Tibial nerve (tissue), 4 donors: ENCODE measurements at regions not wholly inside any gene's neighbourhood (a gene's known extent, or its start where the extent isn't known, plus 50 kb on each side); places are given as distances from the start of the nearest gene placed in this dataset.

Source experiments
- DNase-seq, 2 donors: peaks; one replicate each; pipeline ENCODE4 v3.0.0-alpha.2; 2019; ENCODE audit warnings: low spot score in 2 of 2
- H3K27ac ChIP-seq, 4 donors: fragments of 200-600 bp; sonication (generic) in 3 of 4; one replicate each; pipeline ENCODE4 v1.5.1; 2017 to 2019; ENCODE audit warnings: mild to moderate bottlenecking in 1 of 4
- H3K27me3 ChIP-seq, 2 donors: fragments of 200-600 bp; sonication (generic) in 1 of 2; one replicate each; pipeline versions ENCODE4 v1.5.1 to v1.6.0; 2017 to 2019
- H3K36me3 ChIP-seq, 3 donors: fragments of 200-600 bp; sonication (generic); one replicate each; pipeline ENCODE4 v1.5.1; 2018 to 2019
- H3K4me1 ChIP-seq, 4 donors: fragments of 200-600 bp; sonication (generic) in 3 of 4; one replicate each; pipeline ENCODE4 v1.5.1; 2017 to 2019
- H3K4me3 ChIP-seq, 4 donors: fragments of 200-600 bp; sonication (generic) in 3 of 4; one replicate each; pipeline ENCODE4 v1.5.1; 2017 to 2019; ENCODE audit warnings: mild to moderate bottlenecking in 1 of 4, moderate library complexity in 1 of 4
- H3K9me3 ChIP-seq, 4 donors: fragments of 200-600 bp; sonication (generic) in 3 of 4; one replicate each; pipeline ENCODE4 v1.5.1; 2017 to 2019
- CTCF ChIP-seq, 5 experiments: fragments of 200-600 bp in 3 of 5; fragments of 450-650 bp in 2 of 5; sonication (generic) in 3 of 5; IDR thresholded peaks; one replicate each; pipeline ENCODE4 v1.5.1; 2016 to 2019; ENCODE audit warnings: antibody characterized with exemption in 5 of 5, mild to moderate bottlenecking in 3 of 5, moderate library complexity in 2 of 5
- EP300 ChIP-seq, 2 donors: sonication (generic); formaldehyde crosslinking; IDR thresholded peaks; one replicate each; pipeline ENCODE4 v1.6.1; 2017; ENCODE audit warnings: antibody characterized with exemption in 2 of 2, mild to moderate bottlenecking in 1 of 2
- POLR2A ChIP-seq, 2 donors: fragments of 450-650 bp; IDR thresholded peaks; one replicate each; pipeline ENCODE4 v1.6.1; 2017; ENCODE audit warnings: antibody characterized with exemption in 2 of 2, mild to moderate bottlenecking in 2 of 2, moderate library complexity in 2 of 2
- WGBS, 2 donors: methylation state at CpG; one replicate each; pipeline ENCODE4 v1.1.5; 2018; 5-methylcytosine and 5-hydroxymethylcytosine counted together

GRCh38 chr7:123401295-123401694, 133.1 kb downstream of the IQUB start:
- no peak for DNase-seq
- WGBS, 2 donors, result 72 to 80% methylated on average over 6 of the region's 6 CpGs
- Histone ChIP-seq H3K4me1 (no peaks in the 10 kb centered on the region), H3K27me3 (no peaks in the 10 kb centered on the region), H3K9me3 (no peaks in the 10 kb centered on the region), H3K4me3 (no peak overlapping the region), H3K27ac (no peak overlapping the region), H3K36me3 (no peaks in the 10 kb centered on the region)
- no peak for TF ChIP-seq POLR2A (IDR thresholded peaks at IDR 0.05)
- no peak for TF ChIP-seq CTCF (IDR thresholded peaks at IDR 0.05)
- no peak for TF ChIP-seq EP300 (IDR thresholded peaks at IDR 0.05)

- H3K4me3 ChIP-seq, result no peak overlapping the region
- no peaks in the 10 kb centered on the region for H3K27me3 ChIP-seq
- H3K9me3 ChIP-seq, result no peaks in the 10 kb centered on the region
- H3K36me3 ChIP-seq, result no peaks in the 10 kb centered on the region
- no peak for DNase-seq
- H3K4me1 ChIP-seq, result no peaks in the 10 kb centered on the region
- no peak overlapping the region for H3K27ac ChIP-seq
- TF ChIP-seq CTCF (IDR thresholded peaks at IDR 0.05) (no peak), EP300 (IDR thresholded peaks at IDR 0.05) (no peak), POLR2A (IDR thresholded peaks at IDR 0.05) (no peak)
Measured at GRCh38 chr7:123400196-123400595, 134.2 kb downstream of the IQUB start.

GRCh38 chr7:123398921-123399320, 135.5 kb downstream of the IQUB start:
- Histone ChIP-seq H3K36me3 (no peaks in the 10 kb centered on the region), H3K27ac (no peak overlapping the region), H3K9me3 (no peaks in the 10 kb centered on the region), H3K4me3 (no peak overlapping the region), H3K27me3 (no peaks in the 10 kb centered on the region), H3K4me1 (no peaks in the 10 kb centered on the region)
- TF ChIP-seq CTCF (IDR thresholded peaks at IDR 0.05) (no peak), EP300 (IDR thresholded peaks at IDR 0.05) (no peak), POLR2A (IDR thresholded peaks at IDR 0.05) (no peak)
- DNase-seq, result no peak

GRCh38 chr7:123397746-123398338, 136.6 kb downstream of the IQUB start:
- H3K9me3 ChIP-seq, result no peaks in the 10 kb centered on the region
- H3K27ac ChIP-seq, result no peak overlapping the region
- H3K4me1 ChIP-seq, result no peaks in the 10 kb centered on the region
- no peaks in the 10 kb centered on the region for H3K36me3 ChIP-seq
- no peak overlapping the region for H3K4me3 ChIP-seq
- no peaks in the 10 kb centered on the region for H3K27me3 ChIP-seq
- DNase-seq, result no peak
- 45 to 65% methylated on average over 6 of the region's 6 CpGs for WGBS, 2 donors
- TF ChIP-seq CTCF (IDR thresholded peaks at IDR 0.05) (no peak), EP300 (IDR thresholded peaks at IDR 0.05) (no peak), POLR2A (IDR thresholded peaks at IDR 0.05) (no peak)

- no peak overlapping the region for H3K27ac ChIP-seq
- TF ChIP-seq POLR2A (IDR thresholded peaks at IDR 0.05) (no peak), CTCF (IDR thresholded peaks at IDR 0.05) (no peak), EP300 (IDR thresholded peaks at IDR 0.05) (no peak)
- H3K4me1 ChIP-seq, result no peaks in the 10 kb centered on the region
- H3K36me3 ChIP-seq, result no peaks in the 10 kb centered on the region
- 59 to 61% methylated on average over 6 of the region's 6 CpGs for WGBS, 2 donors
- DNase-seq, result no peak
- H3K9me3 ChIP-seq, result no peaks in the 10 kb centered on the region
- no peaks in the 10 kb centered on the region for H3K27me3 ChIP-seq
- no peak overlapping the region for H3K4me3 ChIP-seq
Measured at GRCh38 chr7:123393623-123394022, 140.8 kb downstream of the IQUB start.
